ENCODE measurements at regions not wholly inside any gene's neighbourhood (a gene's known extent, or its start where the extent isn't known, plus 50 kb on each side); places are given as distances from the start of the nearest gene placed in this dataset.

- TF ChIP-seq CTCF (IDR thresholded peaks at IDR 0.05; ENCODE audit: poor library complexity, severe bottlenecking) (no peak), SMC3 (conservative IDR thresholded peaks at IDR 0.05; ENCODE audit: poor library complexity) (no peak), MXI1 (conservative IDR thresholded peaks at IDR 0.05; ENCODE audit: poor library complexity, severe bottlenecking) (no peak), REST (IDR thresholded peaks at IDR 0.05; ENCODE audit: borderline replicate concordance) (no peak), EZH2 (IDR thresholded peaks at IDR 0.05; ENCODE audit: borderline replicate concordance, insufficient read depth, low read length, poor library complexity, severe bottlenecking) (no peak), POLR2AphosphoS5 (IDR thresholded peaks at IDR 0.05) (no peak), TAF1 (IDR thresholded peaks at IDR 0.05; ENCODE audit: low read depth) (no peak), EP300 (conservative IDR thresholded peaks at IDR 0.05; ENCODE audit: poor library complexity, severe bottlenecking) (no peak), RAD21 (conservative IDR thresholded peaks at IDR 0.05) (no peak)
Measured at GRCh38 chr4:72207196-72207595, 175.4 kb downstream of the NPFFR2 start.

Measured in neural cell (in vitro differentiated cells).